ENCODE measurements at regions not wholly inside any gene's neighbourhood (a gene's known extent, or its start where the extent isn't known, plus 50 kb on each side); places are given as distances from the start of the nearest gene placed in this dataset.
A peak's percentile ranks its signal among the peaks of the same experiment; 100 is the strongest.

DNA sequence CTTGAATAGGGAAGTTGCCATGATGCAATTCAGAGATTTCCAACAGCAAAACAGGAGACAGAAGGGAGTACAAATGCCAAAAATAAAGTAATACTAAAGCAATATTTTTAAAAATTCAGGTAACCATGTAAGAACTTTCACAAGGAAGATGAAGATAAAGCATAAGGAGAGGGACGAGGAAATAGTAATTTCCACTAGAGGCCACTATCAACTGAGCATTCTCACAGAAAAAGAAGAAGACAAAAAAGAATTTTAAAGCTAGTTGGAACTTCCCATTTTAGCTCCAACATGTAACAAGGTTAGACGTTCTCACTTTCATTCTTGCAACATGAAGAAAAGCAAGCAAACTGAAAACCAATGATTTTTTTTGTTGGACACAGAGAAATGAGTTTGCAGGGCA is 779.9 kb upstream of the CDH6 start:
- no peaks in the 10 kb centered on the region for H3K4me1 ChIP-seq (ENCODE audit: insufficient read depth, poor library complexity, severe bottlenecking)
- no peak overlapping the region for H3K27ac ChIP-seq (ENCODE audit: poor library complexity, severe bottlenecking)
- TF ChIP-seq, protein P1, sequence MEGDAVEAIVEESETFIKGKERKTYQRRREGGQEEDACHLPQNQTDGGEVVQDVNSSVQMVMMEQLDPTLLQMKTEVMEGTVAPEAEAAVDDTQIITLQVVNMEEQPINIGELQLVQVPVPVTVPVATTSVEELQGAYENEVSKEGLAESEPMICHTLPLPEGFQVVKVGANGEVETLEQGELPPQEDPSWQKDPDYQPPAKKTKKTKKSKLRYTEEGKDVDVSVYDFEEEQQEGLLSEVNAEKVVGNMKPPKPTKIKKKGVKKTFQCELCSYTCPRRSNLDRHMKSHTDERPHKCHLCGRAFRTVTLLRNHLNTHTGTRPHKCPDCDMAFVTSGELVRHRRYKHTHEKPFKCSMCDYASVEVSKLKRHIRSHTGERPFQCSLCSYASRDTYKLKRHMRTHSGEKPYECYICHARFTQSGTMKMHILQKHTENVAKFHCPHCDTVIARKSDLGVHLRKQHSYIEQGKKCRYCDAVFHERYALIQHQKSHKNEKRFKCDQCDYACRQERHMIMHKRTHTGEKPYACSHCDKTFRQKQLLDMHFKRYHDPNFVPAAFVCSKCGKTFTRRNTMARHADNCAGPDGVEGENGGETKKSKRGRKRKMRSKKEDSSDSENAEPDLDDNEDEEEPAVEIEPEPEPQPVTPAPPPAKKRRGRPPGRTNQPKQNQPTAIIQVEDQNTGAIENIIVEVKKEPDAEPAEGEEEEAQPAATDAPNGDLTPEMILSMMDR (IDR thresholded peaks at IDR 0.05; ENCODE audit: poor library complexity, severe bottlenecking), result peak; percentile 42
- no peaks in the 10 kb centered on the region for H3K9me3 ChIP-seq (ENCODE audit: severe bottlenecking)
- no peak overlapping the region for H3K4me3 ChIP-seq (ENCODE audit: severe bottlenecking)
- no peak for ATAC-seq (ENCODE audit: low read depth)
- no peak for DNase-seq (ENCODE audit: low spot score)
- peaks cover 9% of the 10 kb centered on the region for H3K27me3 ChIP-seq (ENCODE audit: insufficient read depth, poor library complexity, severe bottlenecking)
- no peaks in the 10 kb centered on the region for H3K36me3 ChIP-seq (ENCODE audit: low read depth)

DNA sequence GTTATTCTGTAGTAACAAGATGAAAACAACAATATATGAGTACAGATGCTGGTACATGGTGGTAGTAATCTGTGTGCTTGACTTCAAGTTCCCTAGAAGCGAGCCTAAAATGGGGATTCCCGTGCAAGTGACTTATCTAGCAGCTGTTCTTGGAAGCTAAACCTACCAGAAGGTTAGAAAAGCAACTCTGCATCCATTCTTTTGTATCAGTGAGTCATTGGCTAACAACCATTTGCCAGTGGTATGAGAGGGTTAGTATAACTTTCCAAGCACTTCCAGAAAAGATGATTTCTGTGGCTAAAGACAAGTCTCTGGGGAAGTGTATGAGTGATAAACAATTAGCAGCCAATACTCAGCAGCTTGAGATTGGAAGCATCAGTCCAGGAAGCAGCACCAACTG is 787.7 kb upstream of the CDH6 start:
- Histone ChIP-seq H3K4me1 (ENCODE audit: insufficient read depth, poor library complexity, severe bottlenecking) (no peaks in the 10 kb centered on the region), H3K27ac (ENCODE audit: poor library complexity, severe bottlenecking) (no peak overlapping the region), H3K27me3 (ENCODE audit: insufficient read depth, poor library complexity, severe bottlenecking) (no peaks in the 10 kb centered on the region), H3K9me3 (ENCODE audit: severe bottlenecking) (no peaks in the 10 kb centered on the region), H3K4me3 (ENCODE audit: severe bottlenecking) (no peak overlapping the region), H3K36me3 (ENCODE audit: low read depth) (no peaks in the 10 kb centered on the region)
- DNase-seq (ENCODE audit: low spot score) (no peak), ATAC-seq (ENCODE audit: low read depth) (no peak)
- TF ChIP-seq, protein P1 (IDR thresholded peaks at IDR 0.05; ENCODE audit: poor library complexity, severe bottlenecking), result no peak

DNA sequence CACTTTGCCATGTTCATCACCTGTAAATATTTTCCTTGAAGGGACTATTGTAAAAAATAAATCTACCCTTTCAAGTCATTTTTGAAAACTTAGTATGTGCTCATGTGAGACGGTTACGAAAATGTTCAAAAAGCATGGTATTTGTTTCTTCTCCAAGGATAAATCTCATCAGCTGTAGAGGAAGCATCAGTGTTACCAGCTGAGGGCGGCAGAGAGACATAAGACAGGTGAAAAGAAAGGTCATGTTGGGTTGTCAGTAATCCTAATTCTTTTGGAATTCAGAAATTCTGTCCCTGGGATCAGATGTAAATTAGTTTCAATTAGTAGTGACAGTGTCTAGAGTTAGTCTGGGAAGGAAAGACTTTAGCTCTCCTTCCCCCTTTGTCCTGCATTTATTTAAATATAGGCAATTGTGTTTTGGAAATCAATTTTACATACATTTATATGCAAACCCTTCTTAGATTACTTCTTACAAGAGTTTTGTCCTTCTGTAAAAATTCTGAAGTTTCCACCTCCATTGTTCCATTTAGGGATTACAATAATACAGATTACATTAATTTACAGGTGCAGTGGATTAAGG is 791.9 kb upstream of the CDH6 start:
- Histone ChIP-seq H3K9me3 (ENCODE audit: severe bottlenecking) (no peaks in the 10 kb centered on the region), H3K4me1 (ENCODE audit: insufficient read depth, poor library complexity, severe bottlenecking) (no peaks in the 10 kb centered on the region), H3K27me3 (ENCODE audit: insufficient read depth, poor library complexity, severe bottlenecking) (no peaks in the 10 kb centered on the region), H3K4me3 (ENCODE audit: severe bottlenecking) (no peak overlapping the region), H3K27ac (ENCODE audit: poor library complexity, severe bottlenecking) (no peak overlapping the region), H3K36me3 (ENCODE audit: low read depth) (no peaks in the 10 kb centered on the region)
- DNase-seq (ENCODE audit: low spot score) (no peak), ATAC-seq (ENCODE audit: low read depth) (peak; percentile 73)
- TF ChIP-seq, protein P1 (IDR thresholded peaks at IDR 0.05; ENCODE audit: poor library complexity, severe bottlenecking), result peak; percentile 94

DNA sequence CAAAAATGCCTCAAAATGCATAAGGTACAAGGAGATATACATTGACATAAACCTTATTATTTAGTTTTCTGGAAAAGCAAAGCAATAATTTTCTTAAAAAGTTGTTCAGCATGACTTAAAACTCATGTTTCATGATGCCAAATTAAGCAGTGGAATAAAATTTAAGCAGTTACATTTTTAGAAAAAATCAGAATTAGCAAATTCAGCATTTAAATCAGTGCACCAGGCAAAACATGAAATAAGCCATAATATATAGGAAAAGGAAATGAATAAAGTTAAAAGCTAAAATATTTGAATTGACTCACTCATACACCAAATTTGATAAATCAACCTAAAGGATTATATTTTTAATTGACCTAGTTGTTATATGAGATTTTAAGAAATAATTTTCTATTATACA is 795.1 kb upstream of the CDH6 start:
- DNase-seq (ENCODE audit: low spot score) (no peak), ATAC-seq (ENCODE audit: low read depth) (no peak)
- Histone ChIP-seq H3K36me3 (ENCODE audit: low read depth) (no peaks in the 10 kb centered on the region), H3K4me3 (ENCODE audit: severe bottlenecking) (no peak overlapping the region), H3K9me3 (ENCODE audit: severe bottlenecking) (no peaks in the 10 kb centered on the region), H3K27me3 (ENCODE audit: insufficient read depth, poor library complexity, severe bottlenecking) (no peaks in the 10 kb centered on the region), H3K4me1 (ENCODE audit: insufficient read depth, poor library complexity, severe bottlenecking) (no peaks in the 10 kb centered on the region), H3K27ac (ENCODE audit: poor library complexity, severe bottlenecking) (no peak overlapping the region)
- TF ChIP-seq, protein P1 (IDR thresholded peaks at IDR 0.05; ENCODE audit: poor library complexity, severe bottlenecking), result no peak

DNA sequence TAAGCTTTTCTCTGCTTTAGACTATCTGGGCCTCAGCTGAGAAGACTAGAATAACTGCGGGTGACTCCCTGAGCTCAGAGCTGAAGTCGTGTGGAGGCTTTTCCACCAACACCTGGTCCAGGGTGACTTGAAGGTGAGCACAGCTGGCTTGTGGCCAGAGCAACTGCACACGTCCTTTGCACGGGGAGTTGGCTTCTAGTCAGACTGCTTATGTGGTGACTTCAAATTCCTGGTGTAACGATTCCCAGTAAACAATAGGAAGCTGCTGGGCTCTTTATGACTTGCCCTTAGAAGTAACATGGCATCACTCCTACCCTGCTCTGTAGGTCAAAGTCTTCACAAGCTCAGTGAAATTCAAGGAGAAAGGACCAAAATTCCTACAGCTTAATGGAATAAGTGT is 800.6 kb upstream of the CDH6 start:
- DNase-seq (ENCODE audit: low spot score) (no peak), ATAC-seq (ENCODE audit: low read depth) (peak; percentile 50; the same call in 2 of the 3 replicates)
- Histone ChIP-seq H3K4me3 (ENCODE audit: severe bottlenecking) (no peak overlapping the region), H3K4me1 (ENCODE audit: insufficient read depth, poor library complexity, severe bottlenecking) (no peaks in the 10 kb centered on the region), H3K27ac (ENCODE audit: poor library complexity, severe bottlenecking) (no peak overlapping the region), H3K27me3 (ENCODE audit: insufficient read depth, poor library complexity, severe bottlenecking) (no peaks in the 10 kb centered on the region), H3K9me3 (ENCODE audit: severe bottlenecking) (no peaks in the 10 kb centered on the region), H3K36me3 (ENCODE audit: low read depth) (no peaks in the 10 kb centered on the region)
- TF ChIP-seq, protein P1 (IDR thresholded peaks at IDR 0.05; ENCODE audit: poor library complexity, severe bottlenecking), result no peak
